Cardiac muscle cell (in vitro differentiated cells and primary cell): ENCODE measurements at regions not wholly inside any gene's neighbourhood (a gene's known extent, or its start where the extent isn't known, plus 50 kb on each side); places are given as distances from the start of the nearest gene placed in this dataset.

Experiments
- DNase-seq, 2 donors: peaks; one replicate each; pipeline versions ENCODE4 v3.0.0 to v3.0.0-alpha.2; 2010 to 2017; ENCODE audit warnings: low read depth in 1 of 2, low spot score in 1 of 2
- H3K27ac ChIP-seq: fragments of 200-600 bp; sonication (generic); 2 replicates; pipeline ENCODE4 v1.5.1; 2016
- H3K27me3 ChIP-seq: fragments of 200-600 bp; sonication (generic); 2 replicates; pipeline ENCODE4 v1.6.0; 2016; ENCODE audit warnings: control low read depth
- H3K36me3 ChIP-seq: fragments of 200-600 bp; sonication (generic); 2 replicates; pipeline ENCODE4 v1.5.1; 2016; ENCODE audit warnings: control low read depth
- H3K4me1 ChIP-seq: fragments of 200-600 bp; sonication (generic); 2 replicates; pipeline ENCODE4 v1.8.1; 2017; ENCODE audit warnings: low read depth, mild to moderate bottlenecking, mixed run types
- H3K4me3 ChIP-seq: fragments of 200-600 bp; sonication (generic); 2 replicates; pipeline ENCODE4 v1.5.1; 2016; ENCODE audit warnings: mild to moderate bottlenecking
- H3K9me3 ChIP-seq: fragments of 200-600 bp; sonication (generic); 2 replicates; pipeline ENCODE4 v1.5.1; 2017; ENCODE audit warnings: low read depth, mild to moderate bottlenecking, control low read depth
- CTCF ChIP-seq: IDR thresholded peaks from 2 replicates; pipeline ENCODE4 v1.5.1; 2012; ENCODE audit warnings: low read depth, mild to moderate bottlenecking, low read length

GRCh38 chr14:29354486-29354885, 573.2 kb downstream of the PRKD1 start:
- Histone ChIP-seq H3K4me1 (no peaks in the 10 kb centered on the region), H3K27me3 (peaks cover 23% of the 10 kb centered on the region), H3K36me3 (no peaks in the 10 kb centered on the region), H3K4me3 (no peak overlapping the region), H3K27ac (no peak overlapping the region), H3K9me3 (no peaks in the 10 kb centered on the region)
- no peak for DNase-seq
- no peak for TF ChIP-seq CTCF

- Histone ChIP-seq H3K36me3 (no peaks in the 10 kb centered on the region), H3K9me3 (no peaks in the 10 kb centered on the region), H3K4me1 (no peaks in the 10 kb centered on the region), H3K4me3 (no peak overlapping the region), H3K27me3 (peaks cover 23% of the 10 kb centered on the region), H3K27ac (no peak overlapping the region)
- no peak for DNase-seq
- TF ChIP-seq CTCF, result no peak
Observed at GRCh38 chr14:29355331-29355730, 572.3 kb downstream of the PRKD1 start.

GRCh38 chr14:29355846-29356245, 571.8 kb downstream of the PRKD1 start:
- H3K36me3 ChIP-seq, result no peaks in the 10 kb centered on the region
- no peaks in the 10 kb centered on the region for H3K9me3 ChIP-seq
- H3K27ac ChIP-seq, result no peak overlapping the region
- TF ChIP-seq CTCF, result no peak
- no peaks in the 10 kb centered on the region for H3K4me1 ChIP-seq
- no peak overlapping the region for H3K4me3 ChIP-seq
- DNase-seq, result no peak
- H3K27me3 ChIP-seq, result peaks cover 19% of the 10 kb centered on the region

- H3K27ac ChIP-seq, result no peak overlapping the region
- DNase-seq, result no peak
- TF ChIP-seq CTCF, result no peak
- no peaks in the 10 kb centered on the region for H3K9me3 ChIP-seq
- H3K36me3 ChIP-seq, result no peaks in the 10 kb centered on the region
- H3K4me3 ChIP-seq, result no peak overlapping the region
- H3K27me3 ChIP-seq, result peaks cover 9% of the 10 kb centered on the region
- H3K4me1 ChIP-seq, result no peaks in the 10 kb centered on the region
Observed at GRCh38 chr14:29360656-29361055, 567.0 kb downstream of the PRKD1 start.

GRCh38 chr14:29370024-29370423, 557.6 kb downstream of the PRKD1 start:
- no peak overlapping the region for H3K4me3 ChIP-seq
- TF ChIP-seq CTCF, result no peak
- no peak for DNase-seq
- no peak overlapping the region for H3K27ac ChIP-seq
- H3K27me3 ChIP-seq, result peaks cover 18% of the 10 kb centered on the region
- H3K9me3 ChIP-seq, result no peaks in the 10 kb centered on the region
- no peaks in the 10 kb centered on the region for H3K36me3 ChIP-seq
- H3K4me1 ChIP-seq, result no peaks in the 10 kb centered on the region

- no peak for TF ChIP-seq CTCF
- H3K27ac ChIP-seq, result no peak overlapping the region
- no peak overlapping the region for H3K4me3 ChIP-seq
- no peak for DNase-seq
- no peaks in the 10 kb centered on the region for H3K9me3 ChIP-seq
- no peaks in the 10 kb centered on the region for H3K4me1 ChIP-seq
- H3K36me3 ChIP-seq, result no peaks in the 10 kb centered on the region
- H3K27me3 ChIP-seq, result peaks cover under 1% of the 10 kb centered on the region
Observed at GRCh38 chr14:29376237-29376636, 551.4 kb downstream of the PRKD1 start.
